Keratinocyte (primary cell): ENCODE measurements at regions not wholly inside any gene's neighbourhood (a gene's known extent, or its start where the extent isn't known, plus 50 kb on each side); places are given as distances from the start of the nearest gene placed in this dataset.

Experiments
- DNase-seq: peaks from one replicate; pipeline ENCODE4 v3.0.0-alpha.2; 2011; ENCODE audit warnings: low read depth, missing footprints, low spot score
- FAIRE-seq: peaks from 2 replicates; lab custom pipeline; 2011; peaks lifted over from hg19 to GRCh38; lab: Jason Lieb, UNC
- H2AFZ ChIP-seq: 2 replicates; pipeline ENCODE4 v1.6.0; 2012; ENCODE audit warnings: low read length, control low read depth, inconsistent platforms; ENCODE audit not compliant: control insufficient read depth
- H3K27ac ChIP-seq: 2 replicates; pipeline ENCODE4 v1.5.1; 2011; ENCODE audit warnings: low read length; ENCODE audit not compliant: control insufficient read depth, insufficient read depth
- H3K27me3 ChIP-seq: 3 replicates; pipeline ENCODE4 v1.6.0; 2011; ENCODE audit warnings: low read length; ENCODE audit not compliant: control insufficient read depth, insufficient read depth; ENCODE audit errors: extremely low read depth
- H3K36me3 ChIP-seq, 2 experiments: 2 replicates in 1 of 2; 3 replicates in 1 of 2; pipeline ENCODE4 v1.5.1; 2011; ENCODE audit warnings: low read length in 2 of 2, mild to moderate bottlenecking in 1 of 2; ENCODE audit not compliant: control insufficient read depth in 2 of 2, insufficient read depth in 2 of 2; ENCODE audit errors: extremely low read depth in 1 of 2
- H3K4me1 ChIP-seq: 3 replicates; pipeline ENCODE4 v1.5.1; 2011; ENCODE audit warnings: low read length; ENCODE audit not compliant: control insufficient read depth, insufficient read depth; ENCODE audit errors: extremely low read depth
- H3K4me2 ChIP-seq: 3 replicates; pipeline ENCODE4 v1.6.0; 2011; ENCODE audit warnings: low read depth, low read length; ENCODE audit not compliant: control insufficient read depth, insufficient read depth; ENCODE audit errors: extremely low read depth
- H3K4me3 ChIP-seq, 3 experiments: fragments of 200-600 bp in 1 of 3; sonication (generic) in 1 of 3; 2 replicates in 2 of 3; 3 replicates in 1 of 3; pipeline ENCODE4 v1.5.1; 2011 to 2016; ENCODE audit warnings: low read length in 3 of 3, mild to moderate bottlenecking in 3 of 3, control low read depth in 2 of 3, inconsistent platforms in 1 of 3, low read depth in 1 of 3, mixed read lengths in 1 of 3, mixed run types in 1 of 3, moderate library complexity in 1 of 3; ENCODE audit not compliant: control insufficient read depth in 2 of 3, insufficient read depth in 2 of 3; ENCODE audit errors: extremely low read depth in 1 of 3
- H3K79me2 ChIP-seq: 2 replicates; pipeline ENCODE4 v1.6.0; 2012; ENCODE audit warnings: low read length; ENCODE audit not compliant: control insufficient read depth, insufficient read depth
- H3K9ac ChIP-seq: 3 replicates; pipeline ENCODE4 v1.6.0; 2011; ENCODE audit warnings: low read length; ENCODE audit not compliant: control insufficient read depth, insufficient read depth; ENCODE audit errors: extremely low read depth
- H3K9me1 ChIP-seq: 3 replicates; pipeline ENCODE4 v1.6.0; 2011; ENCODE audit warnings: low read length; ENCODE audit not compliant: control insufficient read depth, insufficient read depth; ENCODE audit errors: extremely low read depth
- H3K9me3 ChIP-seq: 2 replicates; pipeline ENCODE4 v1.5.1; 2012; ENCODE audit warnings: low read depth, low read length; ENCODE audit not compliant: control insufficient read depth
- H4K20me1 ChIP-seq: 3 replicates; pipeline ENCODE4 v1.6.0; 2011; ENCODE audit warnings: low read length; ENCODE audit not compliant: control insufficient read depth, insufficient read depth; ENCODE audit errors: extremely low read depth
- EZH2 ChIP-seq: IDR thresholded peaks from one replicate; pipeline ENCODE4 v1.6.1; 2012; ENCODE audit warnings: inconsistent platforms, mild to moderate bottlenecking, low read length, moderate library complexity
- dilution Hi-C: fragments of 300-500 bp; cut with MboI; formaldehyde crosslinking; loops from one replicate; pipeline ENCODE4 v1.7.0; 2020; ENCODE audit warnings: low sequenced_read_pairs; ENCODE audit not compliant: extremely low pct_ligation_motif_present
- TF ChIP-seq, protein P1 (sequence below), 3 experiments: IDR thresholded peaks in 1 of 3; conservative IDR thresholded peaks in 1 of 3; optimal IDR thresholded peaks in 1 of 3; 2 replicates in 2 of 3; 3 replicates in 1 of 3; pipeline versions ENCODE3 to v1.5.1; 2011; ENCODE audit warnings: low read length in 3 of 3, mild to moderate bottlenecking in 3 of 3, moderate library complexity in 2 of 3, control low read depth in 1 of 3, inconsistent platforms in 1 of 3; ENCODE audit not compliant: insufficient read depth in 2 of 3; ENCODE audit errors: extremely low read depth in 1 of 3

DNA sequence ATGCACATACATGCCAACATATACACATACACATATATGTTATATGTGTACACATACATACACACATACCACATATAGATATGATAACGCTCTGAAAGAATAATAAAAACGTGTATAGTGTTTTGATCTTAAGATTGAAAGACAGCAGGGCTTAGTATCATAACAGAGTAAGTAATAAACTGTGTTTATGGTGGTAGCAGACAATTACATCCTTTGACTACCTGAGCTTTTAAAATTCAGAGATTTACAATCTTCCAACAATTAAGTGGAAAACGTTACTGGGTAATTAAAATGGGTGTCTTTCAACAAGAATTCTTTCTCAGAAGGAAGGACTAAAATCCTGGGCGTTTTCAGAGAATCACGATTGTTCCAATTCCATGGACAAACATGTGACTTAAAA lies 552.4 kb downstream of the EPHA4 start:
- no peak overlapping the region for H3K27ac ChIP-seq
- no peak for DNase-seq
- no peak overlapping the region for H2AFZ ChIP-seq
- H3K9ac ChIP-seq = no peak overlapping the region
- H3K4me3 ChIP-seq = no peak overlapping the region
- FAIRE-seq = no peak
- no peaks in the 10 kb centered on the region for H3K79me2 ChIP-seq
- dilution Hi-C loops = no loop called here
- H4K20me1 ChIP-seq = no peaks in the 10 kb centered on the region
- no peaks in the 10 kb centered on the region for H3K9me3 ChIP-seq
- no peaks in the 10 kb centered on the region for H3K9me1 ChIP-seq
- H3K4me2 ChIP-seq = no peak overlapping the region
- TF ChIP-seq EZH2 = no peak
- TF ChIP-seq, protein P1, sequence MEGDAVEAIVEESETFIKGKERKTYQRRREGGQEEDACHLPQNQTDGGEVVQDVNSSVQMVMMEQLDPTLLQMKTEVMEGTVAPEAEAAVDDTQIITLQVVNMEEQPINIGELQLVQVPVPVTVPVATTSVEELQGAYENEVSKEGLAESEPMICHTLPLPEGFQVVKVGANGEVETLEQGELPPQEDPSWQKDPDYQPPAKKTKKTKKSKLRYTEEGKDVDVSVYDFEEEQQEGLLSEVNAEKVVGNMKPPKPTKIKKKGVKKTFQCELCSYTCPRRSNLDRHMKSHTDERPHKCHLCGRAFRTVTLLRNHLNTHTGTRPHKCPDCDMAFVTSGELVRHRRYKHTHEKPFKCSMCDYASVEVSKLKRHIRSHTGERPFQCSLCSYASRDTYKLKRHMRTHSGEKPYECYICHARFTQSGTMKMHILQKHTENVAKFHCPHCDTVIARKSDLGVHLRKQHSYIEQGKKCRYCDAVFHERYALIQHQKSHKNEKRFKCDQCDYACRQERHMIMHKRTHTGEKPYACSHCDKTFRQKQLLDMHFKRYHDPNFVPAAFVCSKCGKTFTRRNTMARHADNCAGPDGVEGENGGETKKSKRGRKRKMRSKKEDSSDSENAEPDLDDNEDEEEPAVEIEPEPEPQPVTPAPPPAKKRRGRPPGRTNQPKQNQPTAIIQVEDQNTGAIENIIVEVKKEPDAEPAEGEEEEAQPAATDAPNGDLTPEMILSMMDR (optimal IDR thresholded peaks at IDR 0.05 in 1 of 3, IDR thresholded peaks at IDR 0.05 in 1 of 3, conservative IDR thresholded peaks at IDR 0.05 in 1 of 3; ENCODE audit: extremely low read depth in 1 of 3, insufficient read depth in 2 of 3, low read length in 3 of 3) = no peak
- no peaks in the 10 kb centered on the region for H3K4me1 ChIP-seq
- no peaks in the 10 kb centered on the region for H3K36me3 ChIP-seq
- H3K27me3 ChIP-seq = no peaks in the 10 kb centered on the region

DNA sequence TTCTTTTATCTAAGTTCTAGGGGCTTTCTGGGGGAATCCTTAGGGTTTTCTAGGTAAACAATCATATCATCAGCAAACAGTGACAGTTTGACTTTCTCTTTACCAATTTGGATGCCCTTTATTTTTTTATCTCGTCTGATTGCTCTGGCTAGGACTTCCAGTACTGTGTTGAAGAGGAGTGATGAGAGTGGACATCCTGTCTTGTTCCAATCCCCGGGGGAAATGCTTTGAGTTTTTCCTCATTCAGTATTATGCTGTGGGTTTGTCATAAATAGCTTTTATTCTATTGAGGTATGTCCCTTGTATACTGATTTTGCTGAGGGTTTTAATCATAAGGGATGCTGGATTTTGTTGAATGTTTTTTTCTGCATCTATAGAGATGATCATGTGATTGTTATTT lies 549.5 kb downstream of the EPHA4 start:
- Histone ChIP-seq H3K27ac (no peak overlapping the region), H3K4me3 (no peak overlapping the region), H3K36me3 (no peaks in the 10 kb centered on the region), H3K27me3 (no peaks in the 10 kb centered on the region), H3K9me1 (no peaks in the 10 kb centered on the region), H4K20me1 (no peaks in the 10 kb centered on the region), H3K9me3 (no peaks in the 10 kb centered on the region), H2AFZ (no peak overlapping the region), H3K9ac (no peak overlapping the region), H3K4me2 (no peak overlapping the region), H3K79me2 (no peaks in the 10 kb centered on the region), H3K4me1 (no peaks in the 10 kb centered on the region)
- FAIRE-seq = no peak
- TF ChIP-seq EZH2 = no peak
- TF ChIP-seq, protein P1 (optimal IDR thresholded peaks at IDR 0.05 in 1 of 3, IDR thresholded peaks at IDR 0.05 in 1 of 3, conservative IDR thresholded peaks at IDR 0.05 in 1 of 3; ENCODE audit: extremely low read depth in 1 of 3, insufficient read depth in 2 of 3, low read length in 3 of 3) = no peak
- DNase-seq = no peak
- dilution Hi-C loops = no loop called here
